ENCODE measurements at regions not wholly inside any gene's neighbourhood (a gene's known extent, or its start where the extent isn't known, plus 50 kb on each side); places are given as distances from the start of the nearest gene placed in this dataset.
"Not testable (repeated sequence)": the region's sequence is repeated elsewhere in the genome, so short reads cannot be mapped to it uniquely, and the experiment has no call there.

DNA sequence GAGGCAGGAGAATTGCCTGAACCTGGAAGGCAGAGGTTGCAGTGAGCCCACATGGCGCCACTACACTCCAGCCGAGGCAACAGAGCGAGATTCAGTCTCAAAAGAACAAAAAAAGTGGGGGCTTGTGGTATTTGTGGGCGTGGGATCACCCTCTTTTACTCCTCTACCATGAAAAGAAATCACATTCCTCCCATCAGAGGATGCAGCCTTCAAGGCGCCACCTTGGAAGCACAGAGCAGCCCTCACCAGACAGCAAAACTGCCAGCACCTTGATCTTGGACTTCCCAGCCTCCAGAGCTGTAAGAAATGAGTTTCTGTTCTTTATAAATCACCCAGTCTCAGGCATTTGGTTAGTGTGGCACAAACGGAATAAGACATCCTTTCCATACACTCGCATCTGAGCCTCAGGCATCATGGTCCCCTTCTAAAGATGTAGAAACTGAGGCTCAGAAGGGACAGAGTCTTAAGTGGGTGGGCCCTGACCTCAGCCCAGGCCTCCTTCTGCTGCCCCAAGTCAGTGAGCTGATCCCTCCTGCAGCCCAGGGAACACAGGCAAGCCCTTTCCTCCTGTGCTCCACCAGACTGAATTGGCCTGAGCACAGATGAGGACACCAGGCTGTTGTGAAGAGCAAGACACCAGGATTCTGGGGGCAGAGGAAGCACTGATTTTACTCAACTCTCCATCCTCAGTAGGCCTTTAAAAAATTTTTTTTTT, 201.7 kb upstream of the LINGO1 start:
- intact Hi-C loops (cut with DNase I), result no loop called here
- peak in 1 of 42 donors; percentile 5 for DNase-seq

DNA sequence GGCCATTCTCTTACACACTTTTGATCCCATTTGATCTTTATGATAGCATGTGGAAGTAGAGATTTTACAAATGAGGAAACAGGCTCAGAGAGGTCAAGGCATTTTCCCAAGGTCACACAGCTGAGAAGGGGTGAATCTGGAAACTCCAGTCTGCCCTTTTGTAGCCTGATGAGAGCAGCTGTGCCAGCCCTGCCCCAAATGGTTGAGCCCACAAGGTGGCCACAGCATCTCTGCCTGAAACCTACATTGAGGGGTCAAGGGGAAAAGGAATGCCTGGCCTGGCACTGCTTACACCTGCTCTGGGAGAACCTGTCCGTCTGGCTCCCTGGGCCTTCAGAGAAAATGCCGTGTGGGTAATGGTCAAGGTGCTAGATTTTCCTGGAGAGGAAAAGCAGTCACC, 200.2 kb upstream of the LINGO1 start:
- intact Hi-C loops (cut with DNase I), result no loop called here
- peak in 1 of 42 donors; percentile 7 for DNase-seq

DNA sequence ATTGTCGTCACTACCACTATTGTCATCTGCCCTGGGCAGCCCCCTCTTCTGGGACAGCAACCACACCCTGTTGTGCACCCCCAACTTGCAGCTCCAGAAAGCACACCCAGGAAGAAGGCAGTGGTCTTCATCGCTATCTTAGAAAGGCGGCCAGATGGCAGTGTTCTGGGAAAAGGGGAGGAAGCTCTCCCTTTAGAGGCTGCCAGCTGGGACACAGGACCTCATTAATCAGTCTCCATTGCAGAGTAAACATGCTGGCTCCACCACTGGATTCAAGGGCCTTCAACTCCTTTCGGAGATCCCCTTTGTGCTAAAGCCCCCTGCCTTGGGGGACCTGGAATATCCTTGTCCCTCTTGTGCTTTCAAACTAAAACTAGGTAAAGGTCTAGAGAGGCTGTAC, 199.3 kb upstream of the LINGO1 start:
- intact Hi-C loops (cut with DNase I), result no loop called here
- peak in 1 of 42 donors; percentile 5 for DNase-seq

DNA sequence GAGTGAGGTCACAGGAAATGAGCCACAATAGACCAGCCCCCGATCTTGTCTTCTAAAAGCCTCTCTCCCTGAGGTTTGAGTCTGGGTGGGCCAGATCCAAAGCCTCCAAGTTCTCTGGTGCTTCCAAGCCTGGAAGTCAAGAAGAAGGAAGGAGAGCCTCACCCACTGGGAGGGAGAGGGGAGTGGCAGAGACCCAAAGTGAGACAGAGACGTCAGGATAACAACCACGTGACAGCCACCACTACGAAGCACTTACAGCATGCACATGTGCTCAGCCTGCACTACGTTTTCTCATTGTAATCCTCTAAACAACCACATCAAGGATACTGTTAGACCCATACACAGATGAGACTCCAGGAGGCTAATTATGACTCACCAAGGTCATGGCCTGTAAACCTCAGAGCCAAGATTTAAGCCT, 197.3 kb upstream of the LINGO1 start:
- intact Hi-C loops (cut with DNase I), result no loop called here

DNA sequence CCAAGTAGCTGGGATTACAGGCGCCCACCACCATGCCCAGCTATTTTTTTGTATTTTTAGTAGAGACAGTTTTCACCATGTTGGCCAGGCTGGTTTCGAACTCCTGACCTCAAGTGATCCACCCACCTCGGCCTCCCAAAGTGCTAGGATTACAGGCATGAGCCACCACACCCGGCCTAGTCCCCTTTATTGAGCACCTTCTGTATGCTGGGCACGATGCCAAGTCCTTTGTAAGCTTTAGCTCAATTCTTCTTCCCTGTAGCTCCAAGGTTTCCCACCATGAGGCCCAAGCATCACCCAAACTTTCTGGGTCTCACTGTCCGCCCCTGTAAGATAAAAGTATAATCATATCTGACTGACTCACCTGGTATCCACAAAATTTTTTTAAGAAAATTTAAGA, 196.6 kb upstream of the LINGO1 start:
- DNase-seq; intact Hi-C loops (cut with DNase I): not testable (repeated sequence)

More for the DNA sequence above, 197.3 kb upstream of the LINGO1 start:
- no peak for DNase-seq

DNA sequence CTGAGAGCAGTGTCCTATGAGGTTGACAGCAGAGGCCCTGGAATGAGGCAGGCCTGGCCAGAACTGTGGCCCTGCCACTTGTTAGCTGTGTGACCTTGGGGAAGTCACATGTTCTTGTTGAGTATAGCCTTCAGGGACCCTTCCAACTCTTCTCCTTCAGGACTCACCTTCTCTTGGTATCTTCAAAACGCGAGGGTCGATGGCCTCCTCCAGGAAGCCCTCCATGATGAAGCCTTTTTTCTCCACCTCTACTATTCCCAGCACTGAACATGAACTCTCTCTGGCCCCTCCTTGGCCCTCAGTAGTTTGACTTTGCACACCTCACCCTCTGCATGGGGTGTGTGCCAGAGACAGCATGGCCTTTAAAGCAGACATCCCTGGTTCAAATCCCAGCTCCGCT, 195.1 kb upstream of the LINGO1 start:
- intact Hi-C loops (cut with DNase I), result no loop called here
- DNase-seq, result no peak

DNA sequence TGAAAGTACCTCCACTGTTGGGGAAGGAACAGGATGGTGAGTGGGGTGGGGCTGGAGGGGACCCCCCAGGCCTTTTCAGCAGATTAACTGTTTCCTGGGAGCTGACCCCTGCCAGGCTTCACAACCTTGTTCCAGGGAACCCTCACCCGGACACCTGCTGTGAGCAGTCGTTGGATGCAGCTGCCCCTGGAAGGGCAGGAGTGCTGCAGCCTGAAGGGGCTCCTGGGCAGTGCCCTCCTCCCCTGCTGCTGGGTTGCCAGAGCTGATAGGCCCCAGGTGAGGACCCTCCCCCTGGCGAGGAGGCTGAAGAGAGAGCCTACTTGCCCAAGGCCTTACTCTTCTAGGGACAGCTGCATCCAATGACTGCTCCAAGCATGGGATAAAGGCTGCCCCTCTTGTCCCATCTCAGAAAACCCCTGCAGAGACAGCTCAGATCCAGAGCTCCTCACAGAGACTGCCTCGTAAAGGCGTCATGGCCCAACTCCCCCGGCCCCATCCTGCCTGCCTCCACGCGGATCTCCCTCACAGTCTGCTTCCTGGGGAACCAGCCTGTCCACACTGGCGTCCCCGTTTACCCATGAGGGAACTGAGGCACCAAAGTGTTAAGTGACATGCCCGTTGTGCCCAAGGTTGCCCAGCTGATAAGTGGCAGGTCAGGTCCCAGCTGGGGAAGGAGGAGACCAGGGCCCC, 193.4 kb upstream of the LINGO1 start:
- DNase-seq, result no peak
- intact Hi-C loops (cut with DNase I), result no loop called here

DNA sequence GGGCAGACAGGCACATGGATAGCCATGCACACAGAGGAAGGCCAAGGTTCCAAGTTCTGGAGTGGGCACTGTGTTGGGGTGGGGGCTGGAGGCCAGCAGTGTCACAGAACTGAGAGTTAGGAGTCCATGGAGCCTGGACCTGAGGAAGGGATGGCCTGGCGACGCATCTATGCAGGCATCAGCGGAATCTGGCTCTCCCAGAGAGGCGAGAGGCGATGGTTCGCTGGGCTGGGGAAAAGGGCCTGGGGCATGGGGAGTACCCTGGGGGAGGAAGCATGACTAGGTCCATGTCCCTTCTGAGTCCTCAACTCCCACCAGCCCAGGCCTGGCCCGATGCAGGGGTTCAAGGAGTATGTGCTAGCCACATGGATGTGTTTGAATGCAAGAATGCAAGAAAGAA, 192.8 kb upstream of the LINGO1 start:
- intact Hi-C loops (cut with DNase I), result no loop called here
- DNase-seq, result no peak

DNA sequence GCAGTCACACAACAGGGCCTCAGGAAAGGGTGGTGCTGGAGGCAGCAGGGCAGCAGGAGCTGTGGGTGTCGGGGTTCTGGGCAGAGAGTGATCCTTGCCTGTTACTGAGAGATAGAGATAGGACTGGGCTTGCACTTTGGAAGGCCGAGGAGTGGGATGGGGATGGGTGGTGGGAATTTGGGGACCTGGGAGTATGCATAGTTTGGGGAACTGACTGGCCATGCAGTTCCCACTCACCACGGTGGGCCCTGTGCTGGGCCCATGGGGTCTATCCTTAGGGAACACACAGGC, 192.5 kb upstream of the LINGO1 start:
- no peak for DNase-seq
- intact Hi-C loops (cut with DNase I), result no loop called here

DNA sequence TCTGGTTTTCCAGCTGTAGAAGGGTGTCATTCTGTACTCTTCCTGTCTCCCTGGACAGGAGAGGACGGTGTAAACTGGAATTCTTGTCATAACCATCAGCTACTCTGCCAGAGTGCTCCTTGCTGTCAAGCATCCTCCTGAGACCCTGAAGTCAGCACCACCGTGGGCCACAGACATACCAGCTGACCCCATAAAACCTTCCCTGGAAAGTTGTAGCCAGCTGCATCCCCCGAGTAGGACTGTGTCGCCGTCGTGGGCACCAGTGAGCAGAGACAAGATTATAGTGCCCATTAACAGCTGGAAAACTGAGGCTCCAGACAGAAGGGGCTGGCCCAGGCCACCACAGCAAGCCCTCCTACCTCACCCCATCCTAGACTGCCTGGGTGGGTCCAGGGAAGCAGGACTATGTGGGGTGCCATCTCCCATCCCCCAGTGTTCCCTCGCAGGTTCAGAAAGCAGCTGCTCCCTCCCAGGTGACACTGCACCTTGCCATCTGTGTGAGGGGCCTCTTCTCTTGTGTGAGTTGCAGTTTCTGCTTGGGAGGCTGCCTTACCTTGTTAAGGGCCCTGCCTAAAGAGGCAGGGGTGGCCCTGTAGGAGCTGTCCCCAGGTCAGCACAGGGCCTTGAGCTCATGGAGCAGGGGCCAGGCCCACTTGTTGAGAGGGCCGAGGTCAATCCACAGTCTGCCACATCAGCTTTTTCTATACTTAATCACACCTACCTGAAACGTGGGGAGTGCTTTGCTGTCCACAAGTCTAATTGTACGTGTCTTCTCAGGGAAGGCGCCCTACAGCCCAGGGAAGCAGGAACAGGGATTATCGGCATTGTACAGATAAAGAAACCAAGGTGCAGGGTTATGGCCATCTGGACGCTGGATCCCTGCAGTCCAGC, 191.9 kb upstream of the LINGO1 start:
- no peak for DNase-seq
- intact Hi-C loops (cut with DNase I), result loop anchor here (5.0 kb wide), 1 partner anchor 192 kb away; the partner anchor contains the start of gene LINGO1

DNA sequence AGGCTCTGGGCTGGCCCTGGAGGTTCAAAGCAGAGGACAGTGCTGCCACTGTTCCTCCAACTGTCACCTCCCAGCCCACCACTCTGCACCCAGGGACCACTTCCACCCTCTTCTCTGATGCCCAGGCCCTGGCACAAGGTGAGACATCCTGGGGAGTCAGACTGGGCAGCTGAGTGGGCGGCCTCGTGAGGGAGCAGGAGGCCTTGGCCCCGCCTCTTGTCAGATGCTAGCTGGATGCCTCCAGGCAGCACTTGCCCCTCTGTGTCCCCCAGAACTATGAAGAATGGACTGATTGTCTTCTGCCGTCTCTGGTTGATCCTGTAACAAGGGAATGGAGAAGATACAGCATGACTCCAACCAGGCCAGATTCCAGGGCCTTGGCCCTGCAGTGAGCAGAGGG, 191.0 kb upstream of the LINGO1 start:
- DNase-seq, result no peak
- intact Hi-C loops (cut with DNase I), result loop anchor here (5.0 kb wide), 1 partner anchor 191 kb away; the partner anchor contains the start of gene LINGO1

DNA sequence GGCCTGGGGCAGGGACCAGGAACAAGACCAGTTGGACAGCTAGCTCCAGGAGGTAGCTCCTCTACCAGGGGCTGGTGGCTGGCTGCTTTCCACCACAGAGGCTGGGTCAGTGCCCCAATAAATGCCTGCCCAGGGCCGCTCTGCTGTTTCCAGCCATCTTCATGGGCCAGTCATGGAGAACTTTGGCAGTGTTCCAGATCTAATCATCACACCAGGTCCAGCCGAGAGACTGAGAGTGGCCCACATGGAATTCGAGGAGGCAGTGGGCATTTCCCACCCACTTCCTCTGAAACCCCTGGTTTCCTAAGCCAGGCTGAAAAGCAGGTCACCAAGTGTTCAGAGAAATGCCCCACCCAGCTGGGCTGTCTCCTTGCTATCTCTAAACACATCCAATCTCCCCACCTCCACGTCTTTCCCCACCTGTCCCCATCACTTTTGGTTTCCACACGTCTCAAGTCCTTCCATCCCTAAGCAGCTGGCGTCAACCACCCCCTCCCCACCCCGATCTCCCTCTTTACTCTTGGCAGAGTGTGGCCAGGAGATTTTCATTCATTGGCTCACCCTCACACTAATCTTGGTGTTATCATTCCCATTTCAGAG, 190.0 kb upstream of the LINGO1 start:
- no peak for DNase-seq
- intact Hi-C loops (cut with DNase I), result loop anchor here (5.0 kb wide), 1 partner anchor 190 kb away; the partner anchor contains the start of gene LINGO1

DNA sequence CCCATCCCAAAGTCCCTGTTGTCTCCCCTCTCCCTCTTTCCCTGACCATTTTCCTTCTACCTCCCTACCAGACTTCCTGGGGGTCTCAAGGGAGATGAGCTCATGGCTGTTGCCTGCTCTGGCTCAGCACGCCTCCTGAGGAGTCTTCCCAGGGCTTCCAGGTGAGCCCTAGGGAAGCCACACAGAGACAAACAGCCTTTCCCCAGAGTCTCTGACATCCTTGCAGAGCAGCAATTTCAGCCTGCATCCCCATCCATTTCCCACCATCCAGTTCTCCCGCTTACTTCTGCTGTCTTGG, 189.2 kb upstream of the LINGO1 start:
- intact Hi-C loops (cut with DNase I), result loop anchor here (5.0 kb wide), 1 partner anchor 190 kb away; the partner anchor contains the start of gene LINGO1
- no peak for DNase-seq

DNA sequence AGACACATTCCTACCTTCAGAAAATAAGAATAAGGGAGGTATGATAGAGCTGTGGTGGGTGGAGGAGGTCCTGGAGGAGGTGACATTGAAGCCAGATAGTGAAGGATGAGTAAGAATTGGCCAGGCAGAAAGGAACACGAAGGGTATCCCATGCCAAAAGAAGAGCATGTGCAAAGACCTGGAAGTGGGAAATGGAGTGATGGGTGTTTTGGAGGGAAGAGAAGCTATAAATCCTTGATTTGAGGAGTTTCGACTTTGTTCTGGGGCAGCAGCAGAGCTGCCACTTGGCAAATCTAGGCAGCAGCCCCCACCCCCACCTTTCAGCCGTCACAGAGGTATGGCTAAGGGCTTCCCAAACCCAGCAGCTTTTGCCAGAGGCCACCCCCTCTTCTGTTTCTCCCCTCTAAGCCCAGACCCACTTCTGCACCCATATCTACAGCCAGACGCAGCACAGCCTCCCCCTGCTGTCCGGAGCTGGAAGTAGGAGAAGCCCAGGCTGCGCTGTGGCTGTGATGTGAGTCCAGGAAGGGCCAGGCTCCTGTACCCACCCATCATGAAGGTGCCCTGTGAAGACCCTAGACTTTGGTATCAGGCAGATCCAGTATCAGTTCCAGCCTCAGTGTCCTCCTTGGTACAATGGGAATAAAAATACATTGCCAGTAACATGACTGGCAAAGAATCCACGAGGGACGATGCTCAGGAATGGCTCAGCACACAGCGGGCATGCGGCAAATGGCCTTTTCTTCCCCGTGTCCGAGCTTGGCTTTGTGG, 188.7 kb upstream of the LINGO1 start:
- intact Hi-C loops (cut with DNase I), result loop anchor here (5.0 kb wide), 1 partner anchor 189 kb away; the partner anchor contains the start of gene LINGO1
- DNase-seq, result peak; percentile 58 to 89 (median 78)

DNA sequence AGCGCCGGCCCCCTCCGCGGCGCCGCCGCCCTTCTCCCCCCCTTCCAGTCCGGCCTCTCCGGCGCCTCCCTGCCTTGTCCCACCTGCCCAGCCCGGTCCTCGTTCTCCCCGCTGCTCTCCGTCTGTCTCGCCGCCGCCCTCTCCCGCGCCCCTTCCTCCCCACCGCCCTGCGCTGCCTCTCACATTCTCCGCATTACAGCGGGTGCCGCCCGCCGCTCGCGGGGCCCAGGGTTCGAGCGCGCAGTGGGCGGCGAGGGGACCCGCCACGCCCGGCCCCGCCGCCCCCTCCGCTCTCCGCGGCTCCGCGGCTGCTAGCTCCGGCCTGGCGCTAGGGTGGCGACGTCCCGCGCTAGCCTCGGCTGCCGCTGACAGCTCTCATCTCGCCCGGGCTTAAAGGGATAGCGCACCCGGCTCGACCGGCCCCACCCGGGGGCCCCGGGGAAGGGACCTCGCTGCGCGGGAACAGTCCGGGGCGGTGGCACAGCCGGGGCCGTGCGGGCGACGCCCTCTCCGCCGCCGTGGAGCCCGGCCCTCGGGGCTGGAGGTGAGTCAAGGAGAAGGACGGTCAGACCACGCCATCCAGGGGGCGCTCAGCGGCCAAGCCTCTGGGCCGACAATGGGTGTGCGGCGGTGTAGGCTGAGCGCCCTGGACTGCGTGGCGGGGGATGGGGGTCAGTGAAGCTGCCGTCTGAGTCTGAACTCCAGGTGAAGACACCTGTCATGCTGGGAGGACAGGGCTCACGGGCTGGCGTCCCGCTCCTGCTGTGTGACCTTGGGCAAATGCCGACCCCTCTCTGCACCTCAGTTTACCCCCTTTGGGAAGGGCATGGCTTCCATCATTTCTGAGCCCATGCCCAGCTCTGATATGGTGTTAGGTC, 187.4 kb upstream of the LINGO1 start:
- DNase-seq, result peak in 20 of 42 donors; percentile 12 to 53 (median 30)
- intact Hi-C loops (cut with DNase I), result loop anchor here (5.0 kb wide), 1 partner anchor 188 kb away; the partner anchor contains the start of gene LINGO1

DNA sequence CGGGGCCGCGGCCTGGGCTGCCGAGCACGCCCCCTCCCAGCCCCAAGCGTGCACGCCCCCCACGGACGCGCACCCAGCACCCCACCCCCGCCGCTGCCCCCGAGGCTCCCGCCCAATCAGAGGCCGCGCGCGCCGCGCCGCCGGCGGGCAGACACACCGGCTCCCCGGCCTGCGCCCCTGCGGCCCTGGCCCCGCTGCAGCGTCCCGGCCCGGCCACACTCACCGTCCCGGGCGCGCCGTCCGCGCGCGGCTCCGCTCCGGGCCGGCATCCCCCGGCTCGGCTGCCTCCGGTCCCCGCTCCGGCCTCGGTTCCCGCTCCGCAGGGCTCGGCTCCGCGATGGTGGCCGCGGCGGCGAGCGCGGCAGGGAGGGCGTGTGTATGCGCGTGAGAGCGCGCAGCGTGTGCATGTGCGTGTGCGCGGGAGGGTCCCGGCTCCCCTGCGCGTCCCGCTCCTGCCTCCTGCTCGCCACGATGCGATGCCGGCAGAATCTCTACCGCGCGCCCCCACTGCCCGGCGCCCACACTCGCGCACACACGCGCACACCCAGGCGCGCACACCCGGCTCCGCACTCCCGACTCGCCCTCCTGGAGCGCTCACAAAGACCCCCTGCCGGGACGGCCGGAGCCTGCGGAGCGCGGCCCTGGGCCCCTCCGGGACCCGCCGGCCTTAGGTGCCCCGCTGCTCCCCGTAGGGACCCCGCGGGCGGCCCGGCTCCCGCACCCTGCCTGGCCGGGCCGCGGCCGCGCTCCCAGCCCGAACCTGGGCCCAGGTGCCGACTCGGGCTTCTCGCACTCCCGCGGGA, 186.5 kb upstream of the LINGO1 start:
- intact Hi-C loops (cut with DNase I), result no loop called here
- DNase-seq, result peak; percentile 11 to 87 (median 65)

Measured in head of caudate nucleus (tissue), 42 donors.